ENCODE measurements at regions not wholly inside any gene's neighbourhood (a gene's known extent, or its start where the extent isn't known, plus 50 kb on each side); places are given as distances from the start of the nearest gene placed in this dataset.

DNA sequence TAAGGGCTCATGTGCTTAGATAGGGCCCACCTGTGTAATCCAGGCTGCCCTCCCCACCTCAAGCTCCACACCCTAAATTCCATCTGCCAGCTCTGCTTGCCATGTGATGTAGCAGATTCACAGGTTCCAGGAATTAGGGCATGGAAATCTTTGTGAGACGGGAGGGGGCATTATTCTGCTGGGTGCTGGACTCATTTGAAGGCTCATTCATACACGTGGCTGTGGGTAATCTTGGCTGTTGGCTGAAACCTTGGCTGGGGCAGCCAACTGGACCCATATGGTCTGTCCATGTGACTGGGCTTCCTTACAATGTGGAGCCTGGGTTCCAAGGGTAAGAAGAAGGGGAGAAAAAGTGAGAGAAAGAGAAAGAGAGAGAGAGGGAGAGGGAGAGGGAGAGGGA is 115.1 kb downstream of the CYLD start:
- intact Hi-C loops (cut with DNase I) = no loop called here
- ATAC-seq (no peak), DNase-seq (no peak)
- Histone ChIP-seq H3K27ac (no peak overlapping the region), H3K4me1 (no peaks in the 10 kb centered on the region), H3K36me3 (no peaks in the 10 kb centered on the region), H3K9me3 (no peaks in the 10 kb centered on the region), H3K4me3 (no peak overlapping the region), H3K27me3 (no peaks in the 10 kb centered on the region)
- TF ChIP-seq, protein P1, sequence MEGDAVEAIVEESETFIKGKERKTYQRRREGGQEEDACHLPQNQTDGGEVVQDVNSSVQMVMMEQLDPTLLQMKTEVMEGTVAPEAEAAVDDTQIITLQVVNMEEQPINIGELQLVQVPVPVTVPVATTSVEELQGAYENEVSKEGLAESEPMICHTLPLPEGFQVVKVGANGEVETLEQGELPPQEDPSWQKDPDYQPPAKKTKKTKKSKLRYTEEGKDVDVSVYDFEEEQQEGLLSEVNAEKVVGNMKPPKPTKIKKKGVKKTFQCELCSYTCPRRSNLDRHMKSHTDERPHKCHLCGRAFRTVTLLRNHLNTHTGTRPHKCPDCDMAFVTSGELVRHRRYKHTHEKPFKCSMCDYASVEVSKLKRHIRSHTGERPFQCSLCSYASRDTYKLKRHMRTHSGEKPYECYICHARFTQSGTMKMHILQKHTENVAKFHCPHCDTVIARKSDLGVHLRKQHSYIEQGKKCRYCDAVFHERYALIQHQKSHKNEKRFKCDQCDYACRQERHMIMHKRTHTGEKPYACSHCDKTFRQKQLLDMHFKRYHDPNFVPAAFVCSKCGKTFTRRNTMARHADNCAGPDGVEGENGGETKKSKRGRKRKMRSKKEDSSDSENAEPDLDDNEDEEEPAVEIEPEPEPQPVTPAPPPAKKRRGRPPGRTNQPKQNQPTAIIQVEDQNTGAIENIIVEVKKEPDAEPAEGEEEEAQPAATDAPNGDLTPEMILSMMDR (IDR thresholded peaks at IDR 0.05) = no peak

DNA sequence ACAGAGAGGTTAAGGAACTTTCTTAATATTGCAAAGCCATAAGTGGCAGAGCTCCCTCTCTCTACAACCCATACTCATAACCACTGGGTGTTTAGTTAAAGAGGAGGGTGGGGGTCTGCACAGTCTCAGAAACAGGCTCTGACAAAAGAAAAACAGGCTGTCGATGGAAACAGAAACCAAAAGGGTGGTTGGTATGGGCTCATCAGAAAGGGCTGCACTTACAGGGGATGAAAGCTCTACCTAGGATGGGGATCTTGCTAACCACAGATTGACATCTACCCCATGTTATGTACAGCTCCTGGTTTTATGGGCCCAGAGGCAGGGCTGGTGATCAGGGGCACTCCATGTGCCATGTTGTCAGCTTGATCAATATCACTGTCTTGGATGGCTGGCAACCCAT is 111.4 kb downstream of the CYLD start:
- no peak for ATAC-seq
- H3K27me3 ChIP-seq = no peaks in the 10 kb centered on the region
- intact Hi-C loops (cut with DNase I) = no loop called here
- no peak overlapping the region for H3K4me3 ChIP-seq
- peaks cover 3% of the 10 kb centered on the region for H3K9me3 ChIP-seq
- no peaks in the 10 kb centered on the region for H3K36me3 ChIP-seq
- DNase-seq = no peak
- H3K27ac ChIP-seq = no peak overlapping the region
- TF ChIP-seq, protein P1 (IDR thresholded peaks at IDR 0.05) = no peak
- no peaks in the 10 kb centered on the region for H3K4me1 ChIP-seq
